Endothelial cell (in vitro differentiated cells): ENCODE measurements at regions not wholly inside any gene's neighbourhood (a gene's known extent, or its start where the extent isn't known, plus 50 kb on each side); places are given as distances from the start of the nearest gene placed in this dataset.

ENCODE experiments used
- DNase-seq: peaks from one replicate; pipeline ENCODE4 v3.0.0; 2021; ENCODE audit warnings: low spot score
- H3K27ac Mint-ChIP-seq: one replicate; pipeline ENCODE4 v1.8.0; 2021; ENCODE audit warnings: mixed read lengths, inconsistent platforms; ENCODE audit not compliant: unreplicated experiment
- H3K27me3 Mint-ChIP-seq: one replicate; pipeline ENCODE4 v1.8.0; 2021; ENCODE audit warnings: mild to moderate bottlenecking, moderate library complexity, mixed read lengths, inconsistent platforms; ENCODE audit not compliant: unreplicated experiment
- H3K36me3 Mint-ChIP-seq: one replicate; pipeline ENCODE4 v1.8.0; 2021; ENCODE audit warnings: mild to moderate bottlenecking, low read depth, mixed read lengths, inconsistent platforms; ENCODE audit not compliant: unreplicated experiment
- H3K4me1 Mint-ChIP-seq: one replicate; pipeline ENCODE4 v1.8.0; 2021; ENCODE audit warnings: mild to moderate bottlenecking, mixed read lengths, inconsistent platforms; ENCODE audit not compliant: unreplicated experiment
- H3K4me3 Mint-ChIP-seq: one replicate; pipeline ENCODE4 v1.8.0; 2021; ENCODE audit warnings: mild to moderate bottlenecking, mixed read lengths, inconsistent platforms; ENCODE audit not compliant: unreplicated experiment
- H3K9me3 Mint-ChIP-seq: one replicate; pipeline ENCODE4 v1.8.0; 2021; ENCODE audit warnings: mixed read lengths, inconsistent platforms; ENCODE audit not compliant: unreplicated experiment
- CTCF ChIP-seq: fragments of 200-600 bp; sonication (generic); IDR thresholded peaks from one replicate; pipeline ENCODE4 v1.5.0; 2021; ENCODE audit warnings: antibody characterized with exemption; ENCODE audit not compliant: unreplicated experiment

DNA sequence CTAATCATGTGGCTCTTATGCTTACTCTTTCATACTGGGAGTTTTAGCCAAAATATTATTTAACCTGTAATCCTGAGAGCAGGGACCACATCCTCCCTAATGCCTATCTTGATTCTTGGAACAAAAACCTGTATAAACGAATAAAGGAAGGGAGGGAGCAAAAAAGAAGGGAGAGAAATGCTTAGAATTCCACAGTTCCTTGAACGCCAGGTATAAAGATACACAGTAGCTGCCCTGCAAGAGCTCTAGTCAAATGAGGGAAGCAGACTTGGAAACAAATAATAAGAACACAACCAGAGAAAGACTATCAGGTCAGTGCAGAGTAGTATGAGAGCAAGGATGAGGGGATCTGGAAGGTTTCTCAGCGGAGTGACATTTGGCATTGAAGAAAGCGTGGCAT is 116.3 kb downstream of the SLC30A10 start:
- no peaks in the 10 kb centered on the region for H3K36me3 Mint-ChIP-seq
- H3K4me3 Mint-ChIP-seq = no peak overlapping the region
- no peaks in the 10 kb centered on the region for H3K27me3 Mint-ChIP-seq
- H3K4me1 Mint-ChIP-seq = no peaks in the 10 kb centered on the region
- TF ChIP-seq CTCF = no peak
- H3K27ac Mint-ChIP-seq = no peak overlapping the region
- no peak for DNase-seq
- H3K9me3 Mint-ChIP-seq = no peaks in the 10 kb centered on the region

- Mint-ChIP-seq H3K36me3 (no peaks in the 10 kb centered on the region), H3K9me3 (no peaks in the 10 kb centered on the region), H3K4me1 (peaks cover 3% of the 10 kb centered on the region), H3K4me3 (no peak overlapping the region), H3K27ac (no peak overlapping the region), H3K27me3 (no peaks in the 10 kb centered on the region)
- DNase-seq = no peak
- TF ChIP-seq CTCF = no peak
Measured at GRCh38 chr1:219810451-219810850, 117.9 kb downstream of the SLC30A10 start.

GRCh38 chr1:219808790-219809189 is 119.6 kb downstream of the SLC30A10 start:
- Mint-ChIP-seq H3K4me3 (no peak overlapping the region), H3K27me3 (peaks cover 2% of the 10 kb centered on the region), H3K9me3 (no peaks in the 10 kb centered on the region), H3K27ac (no peak overlapping the region), H3K4me1 (peaks cover 3% of the 10 kb centered on the region), H3K36me3 (no peaks in the 10 kb centered on the region)
- TF ChIP-seq CTCF = no peak
- DNase-seq = no peak

GRCh38 chr1:219806642-219807041 is 121.7 kb downstream of the SLC30A10 start:
- H3K27ac Mint-ChIP-seq = no peak overlapping the region

DNA sequence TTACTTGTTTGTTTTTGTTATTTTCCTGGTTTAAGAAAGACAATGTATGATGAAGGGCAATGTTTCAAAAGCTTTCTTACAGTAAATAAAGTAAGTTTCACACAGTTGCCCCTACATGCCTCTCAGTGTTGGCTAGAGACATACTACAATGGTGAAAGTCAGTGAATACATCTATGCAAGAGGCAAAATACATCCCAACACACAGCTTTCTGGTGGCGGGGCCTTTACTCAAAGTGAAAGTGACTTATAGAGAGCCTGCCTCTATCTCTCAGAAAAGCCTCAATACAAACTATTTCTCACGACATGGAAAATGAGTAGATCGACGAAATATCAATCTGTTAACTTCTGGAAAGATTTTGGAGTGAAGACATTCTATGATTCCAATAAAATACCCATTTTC is 122.3 kb downstream of the SLC30A10 start:
- Mint-ChIP-seq H3K27ac (no peak overlapping the region), H3K27me3 (peaks cover 2% of the 10 kb centered on the region)
- no peak for DNase-seq

More at GRCh38 chr1:219806642-219807041, 121.7 kb downstream of the SLC30A10 start:
- DNase-seq = no peak
- Mint-ChIP-seq H3K9me3 (no peaks in the 10 kb centered on the region), H3K27me3 (peaks cover 2% of the 10 kb centered on the region), H3K4me3 (no peak overlapping the region), H3K36me3 (no peaks in the 10 kb centered on the region), H3K4me1 (peaks cover 3% of the 10 kb centered on the region)
- no peak for TF ChIP-seq CTCF

More for the DNA sequence above, 122.3 kb downstream of the SLC30A10 start:
- H3K36me3 Mint-ChIP-seq = no peaks in the 10 kb centered on the region
- H3K9me3 Mint-ChIP-seq = no peaks in the 10 kb centered on the region
- peaks cover 3% of the 10 kb centered on the region for H3K4me1 Mint-ChIP-seq
- TF ChIP-seq CTCF = no peak
- no peak overlapping the region for H3K4me3 Mint-ChIP-seq
